Liver (tissue), 3 donors: ENCODE measurements at regions not wholly inside any gene's neighbourhood (a gene's known extent, or its start where the extent isn't known, plus 50 kb on each side); places are given as distances from the start of the nearest gene placed in this dataset.

Experiments
- FOXA1 ChIP-seq: IDR thresholded peaks from 2 replicates; pipeline ENCODE4 v1.6.1; 2016; ENCODE audit warnings: antibody characterized with exemption
- JUND ChIP-seq, 2 donors: IDR thresholded peaks; 2 replicates each; pipeline ENCODE4 v1.6.1; 2016; ENCODE audit warnings: antibody characterized with exemption in 2 of 2
- MAX ChIP-seq: IDR thresholded peaks from 2 replicates; pipeline ENCODE4 v1.6.1; 2016; ENCODE audit warnings: antibody characterized with exemption
- SP1 ChIP-seq: IDR thresholded peaks from 2 replicates; pipeline ENCODE4 v1.6.1; 2018; ENCODE audit warnings: antibody characterized with exemption, mild to moderate bottlenecking
- TF ChIP-seq, protein P1 (sequence below): fragments of 150-350 bp; IDR thresholded peaks from 2 replicates; pipeline ENCODE4 v1.5.1; 2017; ENCODE audit warnings: improper control_type of control experiment, low read depth, low read length; ENCODE audit not compliant: missing input control
- TF ChIP-seq, protein P2 (sequence below): IDR thresholded peaks from 2 replicates; pipeline ENCODE4 v1.6.1; 2016; ENCODE audit warnings: antibody characterized with exemption
- TF ChIP-seq, protein P3 (sequence below): IDR thresholded peaks from 2 replicates; pipeline ENCODE4 v1.6.1; 2016; ENCODE audit warnings: antibody characterized with exemption, mild to moderate bottlenecking
- donor health status: healthy.
- donor health status: healthy.

- TF ChIP-seq, protein P1, sequence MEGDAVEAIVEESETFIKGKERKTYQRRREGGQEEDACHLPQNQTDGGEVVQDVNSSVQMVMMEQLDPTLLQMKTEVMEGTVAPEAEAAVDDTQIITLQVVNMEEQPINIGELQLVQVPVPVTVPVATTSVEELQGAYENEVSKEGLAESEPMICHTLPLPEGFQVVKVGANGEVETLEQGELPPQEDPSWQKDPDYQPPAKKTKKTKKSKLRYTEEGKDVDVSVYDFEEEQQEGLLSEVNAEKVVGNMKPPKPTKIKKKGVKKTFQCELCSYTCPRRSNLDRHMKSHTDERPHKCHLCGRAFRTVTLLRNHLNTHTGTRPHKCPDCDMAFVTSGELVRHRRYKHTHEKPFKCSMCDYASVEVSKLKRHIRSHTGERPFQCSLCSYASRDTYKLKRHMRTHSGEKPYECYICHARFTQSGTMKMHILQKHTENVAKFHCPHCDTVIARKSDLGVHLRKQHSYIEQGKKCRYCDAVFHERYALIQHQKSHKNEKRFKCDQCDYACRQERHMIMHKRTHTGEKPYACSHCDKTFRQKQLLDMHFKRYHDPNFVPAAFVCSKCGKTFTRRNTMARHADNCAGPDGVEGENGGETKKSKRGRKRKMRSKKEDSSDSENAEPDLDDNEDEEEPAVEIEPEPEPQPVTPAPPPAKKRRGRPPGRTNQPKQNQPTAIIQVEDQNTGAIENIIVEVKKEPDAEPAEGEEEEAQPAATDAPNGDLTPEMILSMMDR: no peak
- no peak for TF ChIP-seq MAX
- TF ChIP-seq, protein P2, sequence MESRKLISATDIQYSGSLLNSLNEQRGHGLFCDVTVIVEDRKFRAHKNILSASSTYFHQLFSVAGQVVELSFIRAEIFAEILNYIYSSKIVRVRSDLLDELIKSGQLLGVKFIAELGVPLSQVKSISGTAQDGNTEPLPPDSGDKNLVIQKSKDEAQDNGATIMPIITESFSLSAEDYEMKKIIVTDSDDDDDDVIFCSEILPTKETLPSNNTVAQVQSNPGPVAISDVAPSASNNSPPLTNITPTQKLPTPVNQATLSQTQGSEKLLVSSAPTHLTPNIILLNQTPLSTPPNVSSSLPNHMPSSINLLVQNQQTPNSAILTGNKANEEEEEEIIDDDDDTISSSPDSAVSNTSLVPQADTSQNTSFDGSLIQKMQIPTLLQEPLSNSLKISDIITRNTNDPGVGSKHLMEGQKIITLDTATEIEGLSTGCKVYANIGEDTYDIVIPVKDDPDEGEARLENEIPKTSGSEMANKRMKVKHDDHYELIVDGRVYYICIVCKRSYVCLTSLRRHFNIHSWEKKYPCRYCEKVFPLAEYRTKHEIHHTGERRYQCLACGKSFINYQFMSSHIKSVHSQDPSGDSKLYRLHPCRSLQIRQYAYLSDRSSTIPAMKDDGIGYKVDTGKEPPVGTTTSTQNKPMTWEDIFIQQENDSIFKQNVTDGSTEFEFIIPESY: no peak
- TF ChIP-seq JUND (IDR thresholded peaks at IDR 0.05): no peak
- TF ChIP-seq SP1: no peak
- TF ChIP-seq, protein P3, sequence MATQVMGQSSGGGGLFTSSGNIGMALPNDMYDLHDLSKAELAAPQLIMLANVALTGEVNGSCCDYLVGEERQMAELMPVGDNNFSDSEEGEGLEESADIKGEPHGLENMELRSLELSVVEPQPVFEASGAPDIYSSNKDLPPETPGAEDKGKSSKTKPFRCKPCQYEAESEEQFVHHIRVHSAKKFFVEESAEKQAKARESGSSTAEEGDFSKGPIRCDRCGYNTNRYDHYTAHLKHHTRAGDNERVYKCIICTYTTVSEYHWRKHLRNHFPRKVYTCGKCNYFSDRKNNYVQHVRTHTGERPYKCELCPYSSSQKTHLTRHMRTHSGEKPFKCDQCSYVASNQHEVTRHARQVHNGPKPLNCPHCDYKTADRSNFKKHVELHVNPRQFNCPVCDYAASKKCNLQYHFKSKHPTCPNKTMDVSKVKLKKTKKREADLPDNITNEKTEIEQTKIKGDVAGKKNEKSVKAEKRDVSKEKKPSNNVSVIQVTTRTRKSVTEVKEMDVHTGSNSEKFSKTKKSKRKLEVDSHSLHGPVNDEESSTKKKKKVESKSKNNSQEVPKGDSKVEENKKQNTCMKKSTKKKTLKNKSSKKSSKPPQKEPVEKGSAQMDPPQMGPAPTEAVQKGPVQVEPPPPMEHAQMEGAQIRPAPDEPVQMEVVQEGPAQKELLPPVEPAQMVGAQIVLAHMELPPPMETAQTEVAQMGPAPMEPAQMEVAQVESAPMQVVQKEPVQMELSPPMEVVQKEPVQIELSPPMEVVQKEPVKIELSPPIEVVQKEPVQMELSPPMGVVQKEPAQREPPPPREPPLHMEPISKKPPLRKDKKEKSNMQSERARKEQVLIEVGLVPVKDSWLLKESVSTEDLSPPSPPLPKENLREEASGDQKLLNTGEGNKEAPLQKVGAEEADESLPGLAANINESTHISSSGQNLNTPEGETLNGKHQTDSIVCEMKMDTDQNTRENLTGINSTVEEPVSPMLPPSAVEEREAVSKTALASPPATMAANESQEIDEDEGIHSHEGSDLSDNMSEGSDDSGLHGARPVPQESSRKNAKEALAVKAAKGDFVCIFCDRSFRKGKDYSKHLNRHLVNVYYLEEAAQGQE: no peak
- TF ChIP-seq FOXA1: no peak
Measured at GRCh38 chr10:31186225-31187000, 132.6 kb upstream of the ZEB1 start.
